CD4-positive, alpha-beta T cell treated with Interleukin-17A for 4 hours (primary cell): ENCODE measurements at regions not wholly inside any gene's neighbourhood (a gene's known extent, or its start where the extent isn't known, plus 50 kb on each side); places are given as distances from the start of the nearest gene placed in this dataset.
"Not testable (repeated sequence)": the region's sequence is repeated elsewhere in the genome, so short reads cannot be mapped to it uniquely, and the experiment has no call there.

ENCODE experiments used
- DNase-seq: peaks from one replicate; pipeline ENCODE4 v3.0.0-alpha.2; 2020; ENCODE audit warnings: mixed read lengths

DNA sequence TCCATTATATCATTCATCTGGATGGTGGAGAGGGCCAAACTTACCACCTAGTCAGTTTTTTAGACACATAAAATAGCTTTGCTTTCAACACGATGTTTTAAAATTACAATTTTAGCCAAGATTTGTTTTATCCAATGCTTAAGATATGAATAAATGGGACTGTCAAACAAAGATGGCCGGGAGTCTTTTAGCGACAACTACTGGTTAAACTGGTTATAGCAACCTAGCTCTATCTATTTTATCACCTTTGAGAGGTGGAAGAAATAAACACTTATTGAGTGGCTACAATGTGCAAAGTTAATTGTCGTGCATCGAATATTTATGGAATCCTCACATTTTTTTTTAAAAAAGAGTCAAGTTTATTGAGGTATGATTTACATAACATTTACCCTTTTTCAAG lies 279.8 kb downstream of the MIAT start:
- DNase-seq, result no peak

DNA sequence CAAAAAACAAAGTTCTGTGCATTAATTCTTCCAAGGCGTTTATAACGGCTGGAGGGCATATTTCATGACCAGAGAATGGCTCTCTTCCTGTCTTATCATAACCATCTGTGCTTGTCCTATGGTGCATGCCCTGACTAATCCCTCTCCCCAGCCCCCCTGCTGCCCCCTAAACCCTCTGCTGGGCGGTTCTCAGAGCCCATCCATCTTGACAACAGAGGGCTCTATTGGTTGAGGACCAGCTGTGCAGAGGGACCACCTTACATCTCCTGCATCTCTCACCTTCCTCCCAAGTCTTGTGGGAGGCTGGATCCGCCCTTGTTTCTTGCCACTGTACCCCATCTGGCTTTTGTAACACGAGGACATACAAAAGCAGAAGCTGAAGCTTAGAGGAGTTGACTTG lies 282.1 kb downstream of the MIAT start:
- no peak for DNase-seq

- DNase-seq, result no peak
Observed at GRCh38 chr22:26941896-26942636, 284.7 kb downstream of the MIAT start.

GRCh38 chr22:26942637-26942957 lies 285.2 kb downstream of the MIAT start:
- no peak for DNase-seq

DNA sequence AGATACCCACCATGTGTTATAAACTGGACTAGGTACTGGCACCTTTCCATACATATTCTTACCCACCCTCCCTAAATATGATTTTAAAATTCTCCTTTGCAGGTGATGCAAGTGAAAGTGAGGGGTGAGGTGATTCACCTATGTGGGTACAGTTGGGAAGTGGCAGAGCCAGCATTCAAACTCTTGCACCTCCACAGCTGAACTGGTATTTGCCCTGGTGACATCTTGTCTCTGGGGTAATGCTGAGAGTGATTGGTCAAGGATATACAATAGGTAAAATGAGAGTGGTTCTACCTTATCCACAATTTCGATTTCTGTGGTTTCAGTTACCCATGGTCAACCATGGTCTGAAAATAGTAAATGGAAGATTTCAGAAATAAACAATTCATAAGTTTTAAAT lies 288.2 kb downstream of the MIAT start:
- DNase-seq, result no peak

DNA sequence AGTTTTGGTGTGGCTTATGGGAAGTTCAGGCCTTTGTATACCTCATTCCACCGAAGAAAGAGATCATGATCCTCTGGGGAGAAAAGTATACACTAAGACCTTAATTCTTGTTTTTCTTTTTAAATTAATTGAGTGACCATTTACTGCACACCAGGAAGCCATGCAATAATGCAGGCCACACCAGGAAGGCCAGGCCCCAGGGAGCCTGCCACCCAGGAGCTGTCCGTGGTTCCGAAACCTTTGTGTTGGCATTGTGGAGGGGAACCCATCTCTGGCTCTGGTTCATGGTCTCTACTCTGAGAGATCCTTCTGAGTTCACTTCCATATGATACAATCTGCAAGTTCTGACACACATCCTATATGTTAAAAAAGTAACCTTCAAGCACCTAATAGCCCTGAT lies 291.8 kb downstream of the MIAT start:
- DNase-seq, result no peak

- DNase-seq, result not testable (repeated sequence)
Observed at GRCh38 chr22:26951139-26951538, 293.8 kb downstream of the MIAT start.

- no peak for DNase-seq
Observed at GRCh38 chr22:26952004-26952403, 294.6 kb downstream of the MIAT start.

GRCh38 chr22:26952451-26953011 lies 295.1 kb downstream of the MIAT start:
- no peak for DNase-seq

GRCh38 chr22:26953012-26953883 lies 295.9 kb downstream of the MIAT start:
- no peak for DNase-seq

- no peak for DNase-seq
Observed at GRCh38 chr22:26956371-26956770, 299.0 kb downstream of the MIAT start.

GRCh38 chr22:26957176-26957575 lies 299.8 kb downstream of the MIAT start:
- no peak for DNase-seq

- no peak for DNase-seq
Observed at GRCh38 chr22:26957897-26958296, 300.5 kb downstream of the MIAT start.

DNA sequence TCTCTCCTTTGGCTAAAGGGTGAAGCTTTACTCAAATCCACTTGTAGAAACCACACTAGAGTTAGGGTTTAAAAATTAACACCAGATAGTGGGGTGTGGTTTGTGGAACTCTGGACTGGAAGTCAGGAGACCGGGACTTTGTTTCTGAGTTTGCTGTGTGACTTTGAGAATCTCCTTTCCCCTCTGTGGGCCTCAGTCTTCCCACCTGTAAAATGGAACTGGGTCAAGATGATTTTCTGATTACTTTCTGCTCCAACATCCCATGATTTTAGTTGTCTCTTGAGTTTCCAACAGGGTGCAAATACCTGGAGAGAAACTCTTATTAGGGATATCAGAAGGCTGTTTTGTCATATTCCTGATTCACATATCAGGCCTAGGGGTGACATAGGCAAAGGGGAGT lies 301.0 kb downstream of the MIAT start:
- DNase-seq, result no peak

DNA sequence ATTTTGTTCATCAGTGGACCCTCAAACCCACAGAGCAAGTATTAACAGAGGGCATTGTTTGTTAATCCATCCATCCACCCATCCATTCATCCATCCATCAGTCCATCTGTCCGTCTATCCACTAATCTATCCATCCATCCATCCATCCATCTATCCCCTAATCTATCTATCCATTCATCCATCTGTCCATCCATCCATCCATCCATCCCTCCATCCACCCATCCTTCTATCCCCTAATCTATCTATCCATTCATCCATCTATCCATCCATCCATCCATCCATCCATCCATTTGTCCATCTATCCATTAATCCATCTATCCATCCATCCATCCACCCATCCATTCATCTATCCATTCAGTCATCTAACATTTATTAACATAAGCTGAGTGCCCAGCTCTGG lies 307.3 kb downstream of the MIAT start:
- no peak for DNase-seq

GRCh38 chr22:26967282-26967681 lies 309.9 kb downstream of the MIAT start:
- no peak for DNase-seq

GRCh38 chr22:26968859-26969523 lies 311.6 kb downstream of the MIAT start:
- no peak for DNase-seq

DNA sequence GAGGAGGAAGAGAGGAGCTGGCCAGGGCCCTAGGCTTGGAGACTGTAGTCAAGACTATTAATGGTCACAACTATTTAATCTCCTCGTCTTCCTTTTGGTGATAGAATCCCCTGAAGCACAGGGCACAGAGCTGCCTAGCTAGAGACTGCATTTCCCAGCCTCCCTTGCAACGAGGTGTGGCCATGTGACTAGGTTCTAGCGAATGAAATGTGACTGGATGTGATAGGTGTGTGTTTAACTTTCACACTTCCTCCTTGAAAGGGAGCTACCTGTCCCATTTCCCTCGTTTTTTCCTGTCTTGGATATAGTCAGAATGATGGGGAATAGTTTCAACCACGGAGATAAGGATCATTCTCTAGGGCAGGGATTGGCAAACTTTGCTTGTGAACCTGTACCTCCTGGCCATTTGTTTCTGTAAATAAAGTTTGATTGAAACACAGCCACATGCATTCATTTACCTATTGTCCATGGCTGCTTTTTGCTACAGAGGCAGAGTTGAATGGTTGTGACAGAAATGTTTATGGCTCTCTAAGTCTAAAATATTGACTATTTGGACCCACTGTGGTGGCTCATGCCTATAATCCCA lies 313.5 kb downstream of the MIAT start:
- DNase-seq, result no peak

DNA sequence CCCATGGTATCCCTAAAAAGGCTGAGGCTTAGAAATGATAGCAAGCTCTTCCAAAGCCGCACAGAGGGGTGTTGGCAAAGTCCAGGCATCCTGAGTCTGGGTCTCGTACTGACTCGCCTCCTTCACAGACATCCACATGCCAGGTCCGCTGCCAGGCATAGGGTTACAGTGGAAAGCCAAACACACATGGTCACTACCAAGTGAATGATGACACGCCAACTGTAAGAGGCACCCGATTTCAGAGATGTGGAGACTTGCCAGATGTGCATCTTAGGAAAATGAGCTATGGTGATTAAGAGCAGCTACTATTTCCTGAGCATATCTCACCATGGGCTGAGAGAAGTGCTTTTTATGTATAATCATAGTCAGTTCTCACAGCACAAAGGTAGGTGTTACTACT lies 314.9 kb downstream of the MIAT start:
- DNase-seq, result no peak

DNA sequence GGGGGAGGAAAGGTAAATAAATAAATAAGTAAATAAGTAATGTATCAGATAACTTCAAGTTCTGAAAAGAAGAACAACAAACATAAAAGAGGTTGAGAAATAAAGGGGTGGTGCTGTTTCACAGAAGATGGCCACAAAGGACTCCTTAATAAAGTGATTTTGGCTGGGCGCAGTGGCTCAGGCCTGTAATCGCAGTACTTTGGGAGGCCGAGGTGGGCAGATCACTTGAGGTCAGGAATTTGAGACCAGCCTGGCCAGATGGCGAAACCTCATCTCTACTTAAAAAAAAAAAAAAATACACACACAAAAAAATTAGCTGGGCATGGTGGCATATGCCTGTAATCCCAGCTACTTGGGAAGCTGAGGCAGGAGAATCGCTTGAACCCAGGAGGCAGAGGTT lies 315.5 kb downstream of the MIAT start:
- not testable (repeated sequence) for DNase-seq

- no peak for DNase-seq
Observed at GRCh38 chr22:26974034-26974433, 316.6 kb downstream of the MIAT start.

DNA sequence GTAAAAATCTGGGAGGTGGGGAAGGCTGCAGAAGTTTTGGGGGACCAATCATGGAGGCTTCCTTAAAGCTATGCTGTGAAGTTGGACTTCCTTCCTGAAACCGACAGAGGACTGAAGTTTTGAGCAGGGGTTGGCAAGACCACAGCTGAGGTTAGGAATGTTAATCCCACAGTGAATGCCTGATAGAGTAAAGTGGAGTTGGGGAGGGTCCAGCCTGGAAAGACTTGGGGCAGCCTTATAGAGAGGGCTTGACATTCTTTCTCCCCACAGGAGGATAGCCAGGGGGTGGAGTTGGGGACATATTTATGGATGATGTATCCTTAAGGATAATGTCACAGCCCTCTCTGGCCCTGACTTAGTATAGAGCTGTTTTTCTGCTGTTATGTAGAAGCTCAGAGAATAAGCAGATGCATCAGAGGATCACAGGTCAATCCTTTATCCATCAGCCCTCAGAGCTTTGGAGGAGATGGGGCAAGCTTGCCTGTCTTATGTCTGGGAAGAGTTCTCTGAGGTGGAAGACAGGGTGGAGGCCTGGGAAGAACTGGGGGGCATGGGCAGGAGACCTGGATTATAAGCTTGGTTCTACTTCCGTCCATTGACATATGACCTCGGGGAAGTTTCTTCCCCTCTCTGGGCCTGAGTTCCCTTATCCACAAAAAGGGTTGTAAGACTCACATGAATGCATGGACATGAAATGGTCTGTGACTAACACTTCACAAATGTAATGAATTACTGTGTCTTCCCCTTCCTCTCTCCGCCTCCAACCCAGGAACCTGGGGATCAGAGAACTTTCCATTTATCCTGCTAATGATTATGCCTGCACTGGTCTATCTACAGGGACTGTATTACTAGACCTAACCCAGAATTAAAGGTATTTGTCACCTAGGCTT lies 317.8 kb downstream of the MIAT start:
- DNase-seq, result no peak
